ENCODE measurements at regions not wholly inside any gene's neighbourhood (a gene's known extent, or its start where the extent isn't known, plus 50 kb on each side); places are given as distances from the start of the nearest gene placed in this dataset.

- TF ChIP-seq FOXM1 (IDR thresholded peaks at IDR 0.05; ENCODE audit: borderline replicate concordance) = no peak
- TF ChIP-seq FOXK2 (IDR thresholded peaks at IDR 0.05) = no peak
- TF ChIP-seq L3MBTL2 (conservative IDR thresholded peaks at IDR 0.05) = no peak
- no peak for TF ChIP-seq HDGF (IDR thresholded peaks at IDR 0.05; ENCODE audit: borderline replicate concordance)
- ChIA-PET CTCF (no interaction called here), POLR2A (no interaction called here)
- DNase-seq (ENCODE audit: extremely low spot score) = no peak
Observed at GRCh38 chr11:98772893-98773292, 247.9 kb upstream of the CNTN5 start.

- TF ChIP-seq NFRKB (IDR thresholded peaks at IDR 0.05) = no peak
- no peak for TF ChIP-seq TARDBP (IDR thresholded peaks at IDR 0.05)
- no peak for TF ChIP-seq ZNF384 (IDR thresholded peaks at IDR 0.05)
- TF ChIP-seq FOXA1 (IDR thresholded peaks at IDR 0.05) = no peak
- no peak for TF ChIP-seq ELF4 (IDR thresholded peaks at IDR 0.05)
- no peak for TF ChIP-seq SUZ12 (IDR thresholded peaks at IDR 0.05)
- no peak for TF ChIP-seq SP1 (IDR thresholded peaks at IDR 0.05)
- TF ChIP-seq FOXK2 (IDR thresholded peaks at IDR 0.05) = no peak
- TF ChIP-seq ARNT (IDR thresholded peaks at IDR 0.05) = no peak
- TF ChIP-seq CTBP1 (IDR thresholded peaks at IDR 0.05; ENCODE audit: borderline replicate concordance) = no peak
- no peak for TF ChIP-seq PKNOX1 (IDR thresholded peaks at IDR 0.05)
- TF ChIP-seq FOXM1 (IDR thresholded peaks at IDR 0.05; ENCODE audit: borderline replicate concordance) = no peak
- no peak for TF ChIP-seq L3MBTL2 (conservative IDR thresholded peaks at IDR 0.05)
- no peak for TF ChIP-seq LEF1 (IDR thresholded peaks at IDR 0.05; ENCODE audit: borderline replicate concordance)
- no peak for TF ChIP-seq HDGF (IDR thresholded peaks at IDR 0.05; ENCODE audit: borderline replicate concordance)
- CTCF ChIA-PET = no interaction called here
- POLR2A ChIA-PET = no interaction called here
- no peak for DNase-seq (ENCODE audit: extremely low spot score)
Observed at GRCh38 chr11:98793276-98793675, 227.5 kb upstream of the CNTN5 start.

- POLR2A ChIA-PET = no interaction called here
- TF ChIP-seq ARNT (IDR thresholded peaks at IDR 0.05) (no peak), FOXK2 (IDR thresholded peaks at IDR 0.05) (no peak), FOXM1 (IDR thresholded peaks at IDR 0.05; ENCODE audit: borderline replicate concordance) (no peak), CTBP1 (IDR thresholded peaks at IDR 0.05; ENCODE audit: borderline replicate concordance) (no peak), FOXA1 (IDR thresholded peaks at IDR 0.05) (no peak), ZNF384 (IDR thresholded peaks at IDR 0.05) (no peak), BHLHE40 (IDR thresholded peaks at IDR 0.05; ENCODE audit: borderline replicate concordance) (no peak), ELF4 (IDR thresholded peaks at IDR 0.05) (no peak), SUZ12 (IDR thresholded peaks at IDR 0.05) (no peak), HDGF (IDR thresholded peaks at IDR 0.05; ENCODE audit: borderline replicate concordance) (no peak), PKNOX1 (IDR thresholded peaks at IDR 0.05) (no peak), NFRKB (IDR thresholded peaks at IDR 0.05) (no peak), SP1 (IDR thresholded peaks at IDR 0.05) (no peak), TARDBP (IDR thresholded peaks at IDR 0.05) (no peak), L3MBTL2 (conservative IDR thresholded peaks at IDR 0.05) (no peak), LEF1 (IDR thresholded peaks at IDR 0.05; ENCODE audit: borderline replicate concordance) (no peak)
- CTCF ChIA-PET = no interaction called here
- no peak for DNase-seq (ENCODE audit: extremely low spot score)
Observed at GRCh38 chr11:98798333-98798732, 222.4 kb upstream of the CNTN5 start.

- CTCF ChIA-PET = no interaction called here
- POLR2A ChIA-PET = no interaction called here
Observed at GRCh38 chr11:98800696-98801095, 220.1 kb upstream of the CNTN5 start.

GRCh38 chr11:98828986-98829708 is 191.6 kb upstream of the CNTN5 start:
- CTCF ChIA-PET = no interaction called here
- POLR2A ChIA-PET = no interaction called here
- DNase-seq (ENCODE audit: extremely low spot score) = no peak
- no peak for TF ChIP-seq FOXM1 (IDR thresholded peaks at IDR 0.05; ENCODE audit: borderline replicate concordance)
- no peak for TF ChIP-seq TARDBP (IDR thresholded peaks at IDR 0.05)
- TF ChIP-seq ELF4 (IDR thresholded peaks at IDR 0.05) = no peak
- no peak for TF ChIP-seq BHLHE40 (IDR thresholded peaks at IDR 0.05; ENCODE audit: borderline replicate concordance)
- TF ChIP-seq HDGF (IDR thresholded peaks at IDR 0.05; ENCODE audit: borderline replicate concordance) = no peak
- TF ChIP-seq ARNT (IDR thresholded peaks at IDR 0.05) = no peak
- no peak for TF ChIP-seq FOXA1 (IDR thresholded peaks at IDR 0.05)
- TF ChIP-seq NFRKB (IDR thresholded peaks at IDR 0.05) = no peak
- no peak for TF ChIP-seq LEF1 (IDR thresholded peaks at IDR 0.05; ENCODE audit: borderline replicate concordance)
- no peak for TF ChIP-seq CTBP1 (IDR thresholded peaks at IDR 0.05; ENCODE audit: borderline replicate concordance)
- TF ChIP-seq ZNF384 (IDR thresholded peaks at IDR 0.05) = no peak
- TF ChIP-seq SP1 (IDR thresholded peaks at IDR 0.05) = no peak
- no peak for TF ChIP-seq PKNOX1 (IDR thresholded peaks at IDR 0.05)
- TF ChIP-seq FOXK2 (IDR thresholded peaks at IDR 0.05) = no peak
- TF ChIP-seq SUZ12 (IDR thresholded peaks at IDR 0.05) = no peak
- no peak for TF ChIP-seq L3MBTL2 (conservative IDR thresholded peaks at IDR 0.05)

More at GRCh38 chr11:98800696-98801095, 220.1 kb upstream of the CNTN5 start:
- no peak for DNase-seq (ENCODE audit: extremely low spot score)
- TF ChIP-seq FOXM1 (IDR thresholded peaks at IDR 0.05; ENCODE audit: borderline replicate concordance) = no peak
- TF ChIP-seq ELF4 (IDR thresholded peaks at IDR 0.05) = no peak
- no peak for TF ChIP-seq PKNOX1 (IDR thresholded peaks at IDR 0.05)
- no peak for TF ChIP-seq SUZ12 (IDR thresholded peaks at IDR 0.05)

GRCh38 chr11:98829971-98830370 is 190.8 kb upstream of the CNTN5 start:
- DNase-seq (ENCODE audit: extremely low spot score) = no peak
- TF ChIP-seq ARNT (IDR thresholded peaks at IDR 0.05) (no peak), HDGF (IDR thresholded peaks at IDR 0.05; ENCODE audit: borderline replicate concordance) (no peak), NFRKB (IDR thresholded peaks at IDR 0.05) (no peak), TARDBP (IDR thresholded peaks at IDR 0.05) (no peak), PKNOX1 (IDR thresholded peaks at IDR 0.05) (no peak), FOXM1 (IDR thresholded peaks at IDR 0.05; ENCODE audit: borderline replicate concordance) (no peak), BHLHE40 (IDR thresholded peaks at IDR 0.05; ENCODE audit: borderline replicate concordance) (no peak), L3MBTL2 (conservative IDR thresholded peaks at IDR 0.05) (no peak), SUZ12 (IDR thresholded peaks at IDR 0.05) (no peak), ELF4 (IDR thresholded peaks at IDR 0.05) (no peak), LEF1 (IDR thresholded peaks at IDR 0.05; ENCODE audit: borderline replicate concordance) (no peak), FOXK2 (IDR thresholded peaks at IDR 0.05) (no peak), ZNF384 (IDR thresholded peaks at IDR 0.05) (no peak), FOXA1 (IDR thresholded peaks at IDR 0.05) (no peak), SP1 (IDR thresholded peaks at IDR 0.05) (no peak), CTBP1 (IDR thresholded peaks at IDR 0.05; ENCODE audit: borderline replicate concordance) (no peak)
- ChIA-PET POLR2A (no interaction called here), CTCF (no interaction called here)
